GM10248 (cell line): ENCODE measurements at regions not wholly inside any gene's neighbourhood (a gene's known extent, or its start where the extent isn't known, plus 50 kb on each side); places are given as distances from the start of the nearest gene placed in this dataset.
"Not testable (repeated sequence)": the region's sequence is repeated elsewhere in the genome, so short reads cannot be mapped to it uniquely, and the experiment has no call there.

Experiments
- CTCF ChIA-PET: fragments of 300-600 bp; sonication (Branson Sonifier 250); formaldehyde crosslinking; extraction: SDS; loops from one replicate; lab custom pipeline; 2021; ENCODE audit warnings: antibody characterized with exemption; lab: Yijun Ruan, JAX
- POLR2A ChIA-PET: fragments of 350-650 bp; sonication (Branson Sonifier 250); formaldehyde crosslinking; extraction: SDS; loops from one replicate; lab custom pipeline; 2020; ENCODE audit warnings: antibody characterized with exemption; lab: Yijun Ruan, JAX
- DNase-seq: peaks from one replicate; pipeline ENCODE4 v3.0.0; 2012; ENCODE audit errors: extremely low spot score
- CTCF ChIP-seq: IDR thresholded peaks from 2 replicates; pipeline ENCODE4 v1.5.1; 2012; ENCODE audit warnings: mild to moderate bottlenecking, low read depth; ENCODE audit errors: extremely low read depth, missing control alignments, control extremely low read depth

- no peak for TF ChIP-seq CTCF
- ChIA-PET POLR2A (no interaction called here), CTCF (interaction anchor here (1.0 kb wide), 1 partner anchor 13 kb away, joined by 3 read pairs; no protein-coding TSS in a partner anchor)
- DNase-seq, result no peak
These were observed 270.1 kb downstream of the QDPR start for GRCh38 chr4:17241835-17242234.

GRCh38 chr4:17238633-17239032, 273.3 kb downstream of the QDPR start:
- no peak for TF ChIP-seq CTCF
- POLR2A ChIA-PET, result no interaction called here
- no peak for DNase-seq
- CTCF ChIA-PET, result no interaction called here

GRCh38 chr4:17236686-17237085, 275.2 kb downstream of the QDPR start:
- TF ChIP-seq CTCF, result no peak
- POLR2A ChIA-PET, result no interaction called here
- DNase-seq, result no peak
- CTCF ChIA-PET, result no interaction called here

GRCh38 chr4:17234678-17235077, 277.2 kb downstream of the QDPR start:
- TF ChIP-seq CTCF, result no peak
- ChIA-PET CTCF (interaction anchor here (0.6 to 1.4 kb wide), 3 partner anchors 12 to 1286 kb away, joined by 3 to 4 read pairs (median 3); no protein-coding TSS in a partner anchor), POLR2A (no interaction called here)
- DNase-seq, result no peak

GRCh38 chr4:17232566-17233253, 279.2 kb downstream of the QDPR start:
- TF ChIP-seq CTCF, result no peak
- POLR2A ChIA-PET, result no interaction called here
- DNase-seq, result no peak
- CTCF ChIA-PET, result interaction anchor here (1.3 to 1.7 kb wide), 3 partner anchors 9 to 12 kb away, joined by 3 to 4 read pairs (median 4); no protein-coding TSS in a partner anchor

- DNase-seq, POLR2A ChIA-PET: not testable (repeated sequence)
- CTCF ChIA-PET, result interaction anchor here (1.3 to 1.7 kb wide), 3 partner anchors 8 to 13 kb away, joined by 3 to 4 read pairs (median 4); no protein-coding TSS in a partner anchor
These were observed 279.9 kb downstream of the QDPR start for GRCh38 chr4:17231880-17232475.

- no peak for DNase-seq
- POLR2A ChIA-PET, result no interaction called here
- TF ChIP-seq CTCF, result no peak
- CTCF ChIA-PET, result interaction anchor here (0.8 to 1.3 kb wide), 3 partner anchors 10 to 18 kb away, joined by 3 read pairs; no protein-coding TSS in a partner anchor
These were observed 281.2 kb downstream of the QDPR start for GRCh38 chr4:17230727-17231126.
